Keratinocyte (primary cell): ENCODE measurements at regions not wholly inside any gene's neighbourhood (a gene's known extent, or its start where the extent isn't known, plus 50 kb on each side); places are given as distances from the start of the nearest gene placed in this dataset.

Source experiments
- EZH2 ChIP-seq: IDR thresholded peaks from one replicate; pipeline ENCODE4 v1.6.1; 2012; ENCODE audit warnings: inconsistent platforms, mild to moderate bottlenecking, low read length, moderate library complexity
- TF ChIP-seq, protein P1 (sequence below), 3 experiments: IDR thresholded peaks in 1 of 3; conservative IDR thresholded peaks in 1 of 3; optimal IDR thresholded peaks in 1 of 3; 2 replicates in 2 of 3; 3 replicates in 1 of 3; pipeline versions ENCODE3 to v1.5.1; 2011; ENCODE audit warnings: low read length in 3 of 3, mild to moderate bottlenecking in 3 of 3, moderate library complexity in 2 of 3, control low read depth in 1 of 3, inconsistent platforms in 1 of 3; ENCODE audit not compliant: insufficient read depth in 2 of 3; ENCODE audit errors: extremely low read depth in 1 of 3

DNA sequence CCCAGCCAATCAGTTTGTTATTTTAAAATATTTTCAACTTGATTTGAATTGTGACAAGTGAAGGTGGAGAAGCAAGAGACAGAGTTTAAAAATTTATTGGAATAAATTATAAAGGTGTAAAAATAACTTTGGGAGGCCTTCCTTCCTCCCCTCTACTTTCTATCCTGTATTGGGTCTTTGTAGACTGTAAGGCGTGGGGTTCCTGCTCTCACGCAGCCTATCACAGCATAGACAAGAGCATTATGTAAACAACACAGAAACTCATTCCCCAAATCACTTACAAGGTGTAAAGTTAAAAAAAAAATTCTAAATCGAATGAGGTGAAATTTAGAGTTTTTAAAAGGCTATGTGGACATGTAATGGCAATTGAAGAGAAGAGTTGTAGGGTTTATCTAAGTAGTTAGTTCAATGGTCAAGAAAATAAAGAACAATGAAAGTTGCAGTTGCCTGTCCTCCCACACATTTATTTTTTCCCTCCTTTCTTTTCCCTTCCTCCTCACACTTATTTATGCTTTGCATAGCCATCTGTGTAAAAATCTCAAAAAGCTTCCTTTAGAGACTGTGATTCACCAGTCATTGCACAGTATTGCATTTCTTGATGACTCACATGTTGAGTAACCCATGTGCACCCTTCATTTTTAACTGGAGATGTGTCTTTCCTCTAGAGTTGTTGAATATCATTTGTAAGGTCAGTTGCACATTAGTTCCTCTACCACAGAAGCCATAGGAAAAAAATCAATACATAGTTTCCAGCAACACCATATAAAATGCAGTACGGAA lies 242.2 kb downstream of the PTPRC start:
- TF ChIP-seq, protein P1, sequence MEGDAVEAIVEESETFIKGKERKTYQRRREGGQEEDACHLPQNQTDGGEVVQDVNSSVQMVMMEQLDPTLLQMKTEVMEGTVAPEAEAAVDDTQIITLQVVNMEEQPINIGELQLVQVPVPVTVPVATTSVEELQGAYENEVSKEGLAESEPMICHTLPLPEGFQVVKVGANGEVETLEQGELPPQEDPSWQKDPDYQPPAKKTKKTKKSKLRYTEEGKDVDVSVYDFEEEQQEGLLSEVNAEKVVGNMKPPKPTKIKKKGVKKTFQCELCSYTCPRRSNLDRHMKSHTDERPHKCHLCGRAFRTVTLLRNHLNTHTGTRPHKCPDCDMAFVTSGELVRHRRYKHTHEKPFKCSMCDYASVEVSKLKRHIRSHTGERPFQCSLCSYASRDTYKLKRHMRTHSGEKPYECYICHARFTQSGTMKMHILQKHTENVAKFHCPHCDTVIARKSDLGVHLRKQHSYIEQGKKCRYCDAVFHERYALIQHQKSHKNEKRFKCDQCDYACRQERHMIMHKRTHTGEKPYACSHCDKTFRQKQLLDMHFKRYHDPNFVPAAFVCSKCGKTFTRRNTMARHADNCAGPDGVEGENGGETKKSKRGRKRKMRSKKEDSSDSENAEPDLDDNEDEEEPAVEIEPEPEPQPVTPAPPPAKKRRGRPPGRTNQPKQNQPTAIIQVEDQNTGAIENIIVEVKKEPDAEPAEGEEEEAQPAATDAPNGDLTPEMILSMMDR (optimal IDR thresholded peaks at IDR 0.05 in 1 of 3, IDR thresholded peaks at IDR 0.05 in 1 of 3, conservative IDR thresholded peaks at IDR 0.05 in 1 of 3; ENCODE audit: extremely low read depth in 1 of 3, insufficient read depth in 2 of 3, low read length in 3 of 3) = no peak
- no peak for TF ChIP-seq EZH2
